ENCODE measurements at regions not wholly inside any gene's neighbourhood (a gene's known extent, or its start where the extent isn't known, plus 50 kb on each side); places are given as distances from the start of the nearest gene placed in this dataset.
"Not testable (repeated sequence)": the region's sequence is repeated elsewhere in the genome, so short reads cannot be mapped to it uniquely, and the experiment has no call there.

DNA sequence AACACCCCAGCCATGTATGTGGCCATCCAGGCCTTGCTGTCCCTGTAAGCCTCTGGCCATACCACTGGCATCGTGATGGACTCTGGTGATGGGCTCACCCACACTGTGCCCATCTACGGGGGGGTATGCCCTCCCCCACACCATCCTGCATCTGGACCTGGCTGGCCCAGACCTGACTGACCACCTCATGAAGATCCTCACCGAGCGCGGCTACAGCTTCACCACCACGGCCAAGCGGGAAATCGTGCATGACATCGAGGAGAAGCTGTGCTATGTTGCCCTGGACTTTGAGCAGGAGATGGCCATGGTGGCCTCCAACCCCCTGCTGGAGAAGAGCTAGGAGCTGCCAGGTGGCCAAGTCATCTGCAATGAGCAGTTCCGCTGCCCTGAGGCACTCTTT, 80.4 kb upstream of the ZCCHC2 start:
- no peak for DNase-seq

DNA sequence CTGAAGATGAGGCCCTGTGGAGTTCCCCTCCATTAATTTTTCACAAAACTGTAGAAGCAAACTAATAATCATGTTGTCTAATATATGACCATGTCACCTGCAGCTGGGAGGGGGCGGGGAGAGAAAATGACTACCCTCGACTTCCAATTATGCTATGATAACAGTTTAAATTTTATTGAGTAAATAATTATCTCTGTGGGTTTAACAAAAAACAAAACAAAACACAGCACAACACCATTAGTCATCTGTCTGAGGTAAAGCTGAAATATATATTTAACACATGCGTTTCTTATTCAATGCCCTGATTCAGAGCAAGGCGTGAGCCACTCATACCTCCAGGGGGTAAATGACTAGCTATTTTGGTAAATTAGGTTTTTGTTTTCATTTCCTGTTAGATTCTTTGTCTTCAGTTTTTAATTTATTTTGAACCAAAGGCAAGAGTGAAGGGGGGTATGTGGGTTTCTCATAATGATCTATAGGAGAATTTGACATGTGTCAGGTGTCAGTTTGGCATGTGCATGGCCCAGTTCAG, 77.4 kb upstream of the ZCCHC2 start:
- no peak for DNase-seq

GRCh38 chr18:62446511-62446910, 76.3 kb upstream of the ZCCHC2 start:
- no peak for DNase-seq

DNA sequence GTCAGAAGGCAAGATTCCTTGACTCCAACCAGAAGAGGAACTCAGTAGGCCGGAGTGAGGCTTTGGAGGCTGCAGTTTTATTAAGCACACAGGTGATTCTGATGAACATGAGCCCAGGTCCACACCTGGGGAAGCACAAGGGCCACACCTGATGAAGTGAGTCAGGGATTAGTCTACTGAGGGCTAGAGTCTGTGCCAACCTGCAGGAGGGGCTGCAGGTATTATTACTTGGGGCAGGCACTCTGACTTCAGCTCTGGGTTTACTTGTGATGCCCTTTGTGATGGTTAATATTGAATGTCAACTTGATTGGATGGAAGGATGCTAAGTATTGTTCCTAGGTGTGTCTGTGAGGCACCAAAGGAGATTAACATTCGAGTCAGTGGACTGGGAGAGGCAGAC, 75.2 kb upstream of the ZCCHC2 start:
- no peak for DNase-seq

DNA sequence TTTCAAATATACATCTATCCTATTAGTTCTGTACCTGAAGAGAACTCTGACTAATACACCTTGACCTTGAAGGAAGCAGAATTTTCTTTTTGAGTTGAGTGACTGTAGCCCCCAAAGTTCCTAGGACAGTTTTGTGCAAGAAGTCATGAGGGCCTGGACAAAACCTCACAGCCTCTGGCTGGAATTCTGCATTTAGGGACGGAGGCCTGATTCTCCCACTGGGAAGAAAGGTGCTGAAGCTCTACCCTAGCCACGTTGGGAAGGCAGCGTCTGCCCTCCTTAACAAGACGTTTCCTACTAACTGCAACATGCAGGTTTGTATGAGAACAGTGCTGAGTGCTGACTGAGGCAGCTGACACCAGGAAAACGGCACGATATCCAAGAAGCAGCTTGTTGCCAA, 74.4 kb upstream of the ZCCHC2 start:
- DNase-seq, result no peak

GRCh38 chr18:62449490-62450104, 73.2 kb upstream of the ZCCHC2 start:
- DNase-seq, result no peak

- DNase-seq, result no peak
Observed at GRCh38 chr18:62450175-62450545, 72.7 kb upstream of the ZCCHC2 start.

- no peak for DNase-seq
Observed at GRCh38 chr18:62450546-62451410, 72.0 kb upstream of the ZCCHC2 start.

GRCh38 chr18:62452280-62452831, 70.5 kb upstream of the ZCCHC2 start:
- peak in 1 of 2 experiments; percentile 29 for DNase-seq

- DNase-seq, result no peak
Observed at GRCh38 chr18:62453864-62454263, 69.0 kb upstream of the ZCCHC2 start.

DNA sequence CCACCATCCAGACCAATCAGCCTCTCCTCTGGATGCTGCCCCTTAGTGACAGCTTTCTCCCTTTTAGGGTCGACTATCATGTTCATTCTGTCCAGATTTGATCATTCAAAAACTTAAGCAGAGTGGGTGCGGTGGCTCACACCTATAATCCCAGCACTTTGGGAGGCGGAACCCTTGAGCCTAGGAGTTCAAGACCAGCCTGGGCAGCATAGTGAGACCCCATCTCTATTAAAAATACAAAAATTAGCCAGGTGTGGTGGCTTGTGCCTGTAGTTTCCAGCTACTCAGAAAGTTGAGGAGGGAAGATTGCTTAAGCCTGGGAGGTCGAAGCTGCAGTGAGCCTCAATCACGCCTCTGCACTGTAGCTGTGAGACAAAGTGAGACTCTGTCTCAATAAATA, 68.3 kb upstream of the ZCCHC2 start:
- no peak for DNase-seq

DNA sequence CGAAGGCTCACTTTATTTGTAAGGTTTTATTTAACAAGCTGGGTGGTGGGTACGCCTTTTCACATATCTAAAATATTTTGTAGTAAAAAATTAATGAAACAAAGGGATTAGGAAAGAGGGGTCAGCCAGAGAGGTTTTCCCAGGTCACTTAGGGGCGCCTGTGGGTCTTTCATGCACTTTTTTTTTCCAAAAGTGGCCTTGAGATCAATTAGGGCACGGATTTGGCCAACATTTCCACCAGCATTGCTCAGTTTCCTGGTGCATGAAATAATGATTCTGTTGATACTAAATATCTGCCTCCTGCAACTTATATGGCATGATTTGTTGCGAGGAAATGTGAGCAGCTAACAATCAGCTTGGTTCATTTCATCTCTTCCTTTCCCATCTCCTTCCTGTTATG, 67.6 kb upstream of the ZCCHC2 start:
- no peak for DNase-seq

- no peak for DNase-seq
Observed at GRCh38 chr18:62457877-62458276, 64.9 kb upstream of the ZCCHC2 start.

GRCh38 chr18:62458346-62458745, 64.5 kb upstream of the ZCCHC2 start:
- no peak for DNase-seq

DNA sequence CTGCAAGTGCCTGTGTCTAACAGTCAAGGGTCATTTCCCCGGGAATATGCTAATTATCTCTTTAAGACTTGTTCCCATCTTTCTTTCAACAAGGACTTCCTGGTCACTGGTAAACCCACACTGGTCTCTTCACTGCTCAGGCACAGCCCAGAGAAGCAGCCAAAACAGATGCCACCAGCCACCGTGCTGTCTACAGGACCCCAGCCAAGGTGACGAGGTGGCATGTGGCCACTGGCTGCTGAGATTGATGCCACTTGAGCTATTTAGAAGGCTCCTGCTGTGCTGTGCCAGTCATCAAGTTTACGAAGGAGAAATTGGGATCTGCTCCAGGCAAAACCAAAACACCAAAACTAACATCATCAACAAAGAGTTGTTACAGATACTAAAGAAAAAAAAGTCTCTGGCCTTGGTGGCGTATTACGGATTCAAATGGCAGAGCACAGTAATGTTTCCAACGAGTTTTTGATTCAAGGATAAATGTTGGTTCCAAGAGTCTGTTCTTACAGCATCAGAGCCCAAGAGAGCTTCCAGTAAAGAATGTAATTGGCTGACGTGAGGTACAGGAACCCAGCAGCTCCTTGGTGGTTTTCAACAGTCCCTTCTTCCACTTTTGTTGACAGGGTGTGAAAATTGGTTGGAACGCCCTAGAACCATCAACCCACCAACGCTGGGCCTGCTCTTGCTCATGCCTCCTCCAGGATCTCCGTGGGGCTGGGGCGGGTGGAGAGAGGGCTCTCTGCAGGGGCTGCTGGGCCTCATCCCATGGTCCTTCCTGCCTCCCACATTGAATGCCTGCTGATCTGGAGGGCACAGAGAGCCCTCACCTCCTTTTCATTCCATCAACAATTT, 63.7 kb upstream of the ZCCHC2 start:
- DNase-seq, result no peak

DNA sequence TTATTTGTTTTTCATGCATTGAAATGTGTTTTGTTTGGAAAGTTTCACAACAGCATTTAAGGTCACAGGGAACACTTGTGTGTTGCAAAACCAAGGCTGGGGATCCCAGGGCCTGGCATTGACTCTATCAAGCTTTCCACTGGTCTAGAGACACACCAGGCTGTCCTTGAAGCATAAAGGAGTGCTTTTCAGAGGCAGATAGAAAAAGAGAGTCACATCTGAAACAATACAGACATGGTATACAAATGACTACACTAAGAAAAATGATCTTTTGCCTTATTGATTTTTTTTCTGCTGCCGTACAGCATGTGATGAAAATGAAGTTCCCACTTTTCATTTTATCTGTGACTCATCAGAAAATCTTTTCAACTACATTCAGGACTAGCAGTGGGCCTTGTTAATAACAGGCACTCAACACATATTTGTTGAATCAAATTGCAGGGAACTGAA, 61.9 kb upstream of the ZCCHC2 start:
- DNase-seq, result no peak

DNA sequence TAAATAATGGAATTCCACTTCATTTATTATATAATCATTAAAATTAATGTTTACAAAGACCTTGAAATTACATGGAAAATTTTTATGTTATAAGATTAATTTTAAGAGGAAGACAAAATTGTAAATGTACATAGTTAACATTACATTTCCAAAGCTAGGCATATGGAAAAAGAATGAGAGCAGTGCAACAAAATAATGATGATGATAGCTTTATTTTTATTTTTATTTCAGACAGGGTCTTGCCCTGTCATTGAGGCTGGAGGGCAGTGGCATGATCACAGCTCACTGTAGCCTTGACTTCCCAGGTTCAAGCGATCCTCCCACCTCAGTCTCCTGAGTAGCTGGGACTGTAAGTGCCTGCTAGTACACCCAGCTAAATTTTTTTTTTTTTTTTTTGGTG, 61.2 kb upstream of the ZCCHC2 start:
- DNase-seq, result no peak

DNA sequence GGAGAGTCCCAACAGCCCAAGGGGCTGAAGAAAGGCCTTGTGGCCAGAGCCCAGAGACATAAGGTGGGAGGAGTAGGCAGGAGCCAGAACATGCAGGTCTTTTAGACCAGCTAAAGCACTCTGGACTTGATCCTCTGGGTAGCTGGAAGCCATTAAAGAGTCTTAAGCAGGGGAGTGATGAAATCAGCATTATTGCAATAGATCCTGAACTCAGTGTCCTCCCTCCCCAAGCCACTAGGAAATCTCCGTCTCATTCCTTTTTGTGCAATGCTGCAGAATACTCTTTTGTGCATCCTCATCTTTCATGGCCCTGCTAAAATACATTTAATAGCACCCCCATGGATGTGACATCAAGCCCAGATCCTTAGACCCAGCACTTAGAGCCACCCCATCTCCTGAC, 58.6 kb upstream of the ZCCHC2 start:
- DNase-seq, result no peak

- DNase-seq, result not testable (repeated sequence)
Observed at GRCh38 chr18:62469131-62469530, 53.7 kb upstream of the ZCCHC2 start.
